ENCODE measurements at regions not wholly inside any gene's neighbourhood (a gene's known extent, or its start where the extent isn't known, plus 50 kb on each side); places are given as distances from the start of the nearest gene placed in this dataset.
A peak's percentile ranks its signal among the peaks of the same experiment; 100 is the strongest.

DNA sequence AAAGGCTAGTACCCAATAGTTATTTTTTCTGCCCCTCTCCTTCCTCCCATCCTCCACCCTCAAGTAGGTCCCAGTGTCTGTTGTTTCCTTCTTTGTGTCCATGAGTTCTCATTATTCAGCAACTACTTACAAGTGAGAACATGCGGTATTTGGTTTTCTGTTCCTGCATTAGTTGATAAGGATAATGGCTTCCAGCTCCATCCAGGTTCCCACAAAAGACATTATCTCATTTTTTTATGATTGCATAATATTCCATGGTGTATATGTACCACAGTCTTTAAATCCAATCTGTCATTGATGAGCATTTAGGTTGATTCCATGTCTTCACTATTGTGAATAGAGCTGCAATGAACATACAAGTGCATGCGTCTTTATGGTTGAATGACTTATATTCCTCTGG, 128.3 kb upstream of the ANKRD55 start:
- no peak for TF ChIP-seq POLR2A (IDR thresholded peaks at IDR 0.05)
- TF ChIP-seq, protein P1, sequence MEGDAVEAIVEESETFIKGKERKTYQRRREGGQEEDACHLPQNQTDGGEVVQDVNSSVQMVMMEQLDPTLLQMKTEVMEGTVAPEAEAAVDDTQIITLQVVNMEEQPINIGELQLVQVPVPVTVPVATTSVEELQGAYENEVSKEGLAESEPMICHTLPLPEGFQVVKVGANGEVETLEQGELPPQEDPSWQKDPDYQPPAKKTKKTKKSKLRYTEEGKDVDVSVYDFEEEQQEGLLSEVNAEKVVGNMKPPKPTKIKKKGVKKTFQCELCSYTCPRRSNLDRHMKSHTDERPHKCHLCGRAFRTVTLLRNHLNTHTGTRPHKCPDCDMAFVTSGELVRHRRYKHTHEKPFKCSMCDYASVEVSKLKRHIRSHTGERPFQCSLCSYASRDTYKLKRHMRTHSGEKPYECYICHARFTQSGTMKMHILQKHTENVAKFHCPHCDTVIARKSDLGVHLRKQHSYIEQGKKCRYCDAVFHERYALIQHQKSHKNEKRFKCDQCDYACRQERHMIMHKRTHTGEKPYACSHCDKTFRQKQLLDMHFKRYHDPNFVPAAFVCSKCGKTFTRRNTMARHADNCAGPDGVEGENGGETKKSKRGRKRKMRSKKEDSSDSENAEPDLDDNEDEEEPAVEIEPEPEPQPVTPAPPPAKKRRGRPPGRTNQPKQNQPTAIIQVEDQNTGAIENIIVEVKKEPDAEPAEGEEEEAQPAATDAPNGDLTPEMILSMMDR (IDR thresholded peaks at IDR 0.05) = no peak
- Histone ChIP-seq H3K9me3 (no peaks in the 10 kb centered on the region), H3K27ac (no peak overlapping the region), H3K27me3 (no peaks in the 10 kb centered on the region), H3K4me1 (peaks cover 0 to 7% of the 10 kb centered on the region in 2 donors), H3K4me3 (no peak overlapping the region), H3K36me3 (no peaks in the 10 kb centered on the region)
- DNase-seq = no peak
- intact Hi-C loops (cut with DNase I; ENCODE audit: low total_unique reads) = no loop called here

DNA sequence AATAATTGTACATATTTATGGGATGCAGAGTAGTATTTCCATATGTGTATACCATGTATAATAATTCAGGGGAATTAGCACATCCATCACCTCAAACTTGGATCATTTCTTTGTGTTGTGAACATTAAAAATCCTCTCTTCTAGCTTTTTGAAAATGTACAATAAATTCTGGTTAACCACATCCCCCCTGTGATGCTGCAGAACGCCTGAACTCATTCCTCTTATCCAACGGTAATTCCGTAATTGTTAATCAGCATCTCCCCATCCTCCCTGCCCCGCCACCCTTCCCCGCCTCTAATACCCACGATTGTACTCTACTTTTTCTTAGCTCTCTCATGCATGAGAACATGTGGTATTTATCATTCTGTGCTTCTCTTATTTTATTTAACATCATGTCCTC, 127.7 kb upstream of the ANKRD55 start:
- Histone ChIP-seq H3K4me1 (peaks cover 0 to 7% of the 10 kb centered on the region in 2 donors), H3K27ac (no peak overlapping the region), H3K9me3 (no peaks in the 10 kb centered on the region), H3K4me3 (no peak overlapping the region), H3K36me3 (no peaks in the 10 kb centered on the region), H3K27me3 (no peaks in the 10 kb centered on the region)
- TF ChIP-seq, protein P1 (IDR thresholded peaks at IDR 0.05) = no peak
- TF ChIP-seq POLR2A (IDR thresholded peaks at IDR 0.05) = no peak
- intact Hi-C loops (cut with DNase I; ENCODE audit: low total_unique reads) = no loop called here
- DNase-seq = no peak

DNA sequence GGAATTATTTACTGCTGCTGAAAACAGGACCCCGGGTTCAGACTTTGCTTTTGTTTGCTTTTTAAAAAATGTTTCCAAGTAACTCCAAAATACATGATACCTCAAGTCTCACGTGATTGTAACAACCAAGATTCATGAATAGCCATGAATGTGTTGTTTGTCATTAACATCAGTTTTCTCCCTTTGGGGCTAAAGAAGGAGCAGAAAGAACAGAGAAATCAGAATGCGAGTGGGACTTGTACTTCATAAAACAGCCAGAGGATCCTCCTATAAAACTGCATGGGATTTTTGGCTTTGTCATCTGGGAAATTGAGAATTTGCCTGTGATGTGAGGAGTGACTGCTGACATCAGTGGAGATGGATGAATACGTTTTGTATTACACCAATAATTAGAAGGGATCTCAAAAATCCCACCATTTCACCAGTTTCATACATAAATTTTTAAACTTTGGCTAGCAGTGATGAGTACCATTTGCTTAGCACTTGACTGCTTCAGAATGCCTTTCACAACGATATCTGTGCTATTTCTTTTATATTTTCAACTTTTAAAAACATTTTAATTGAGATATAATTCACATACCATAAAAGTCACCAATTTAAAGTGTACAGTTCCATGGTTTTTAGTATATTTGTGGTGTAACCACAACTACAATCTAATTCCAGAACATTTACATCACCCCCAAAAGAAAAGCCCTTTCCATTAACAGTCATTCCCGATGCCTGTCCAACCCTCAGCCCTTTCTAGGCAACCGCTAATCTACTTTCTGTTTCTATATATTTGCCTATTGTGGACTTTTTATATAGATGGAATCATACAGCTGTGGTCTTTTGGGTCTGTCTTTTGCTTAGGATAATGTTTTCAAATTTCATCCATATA, 126.9 kb upstream of the ANKRD55 start:
- Histone ChIP-seq H3K36me3 (no peaks in the 10 kb centered on the region), H3K27me3 (no peaks in the 10 kb centered on the region), H3K4me1 (peaks cover 0 to 7% of the 10 kb centered on the region in 2 donors), H3K9me3 (no peaks in the 10 kb centered on the region), H3K27ac (peak overlapping the region; percentile 51 to 70), H3K4me3 (no peak overlapping the region)
- no peak for TF ChIP-seq POLR2A (IDR thresholded peaks at IDR 0.05)
- TF ChIP-seq, protein P1 (IDR thresholded peaks at IDR 0.05) = no peak
- no peak for DNase-seq
- intact Hi-C loops (cut with DNase I; ENCODE audit: low total_unique reads) = no loop called here

DNA sequence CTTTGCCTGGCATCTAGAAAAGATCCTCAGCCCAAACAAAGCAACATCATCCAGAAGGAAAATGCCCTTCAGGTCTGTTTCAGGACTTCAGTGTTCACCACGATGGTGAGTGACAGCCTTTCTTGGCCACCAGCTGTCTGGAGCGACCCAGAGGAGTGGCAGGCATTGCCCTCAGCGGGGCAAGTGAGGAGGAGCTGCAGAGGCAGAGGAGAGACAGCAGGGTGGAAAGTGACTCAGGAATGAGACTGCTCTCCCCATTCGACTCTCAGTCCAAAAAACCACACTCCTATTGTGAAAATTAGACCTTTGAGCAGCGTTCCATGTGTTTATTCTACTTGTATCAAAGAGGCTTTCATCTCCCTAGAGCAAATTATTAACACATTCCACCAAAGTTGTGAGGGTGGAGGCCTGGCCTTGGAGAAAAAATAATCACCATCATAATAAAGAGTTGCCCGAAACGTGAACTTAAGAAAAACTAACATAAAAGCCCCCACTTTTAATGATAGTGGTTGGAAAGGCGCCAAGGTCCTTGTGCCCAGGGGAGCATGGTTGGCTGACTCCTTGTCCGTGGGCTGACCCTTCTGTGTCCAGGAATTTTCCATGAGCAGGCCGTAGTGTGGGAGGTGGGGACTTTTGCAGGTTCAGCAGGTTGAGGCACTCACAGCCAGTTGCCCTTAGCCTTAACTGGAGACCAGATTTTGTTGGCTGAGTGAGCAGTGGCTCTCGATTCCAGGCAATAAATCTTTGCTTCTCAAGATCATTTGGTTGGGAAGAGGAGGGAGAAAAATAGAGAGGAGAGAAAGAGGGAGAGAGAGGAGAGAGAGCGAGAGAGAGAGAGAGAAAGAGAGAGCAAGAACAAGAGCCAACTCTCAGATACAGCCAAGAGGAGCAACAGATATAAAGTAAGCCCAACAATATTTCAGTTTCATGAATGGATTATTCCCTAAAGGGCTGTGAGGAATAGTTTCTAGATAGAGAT, 125.9 kb upstream of the ANKRD55 start:
- intact Hi-C loops (cut with DNase I; ENCODE audit: low total_unique reads) = no loop called here
- H3K9me3 ChIP-seq = no peaks in the 10 kb centered on the region
- peak; percentile 64 to 67 for DNase-seq
- H3K27ac ChIP-seq = peak overlapping the region; percentile 51 to 70
- TF ChIP-seq, protein P1 (IDR thresholded peaks at IDR 0.05) = no peak
- TF ChIP-seq POLR2A (IDR thresholded peaks at IDR 0.05) = no peak
- peaks cover 0 to 7% of the 10 kb centered on the region in 2 donors for H3K4me1 ChIP-seq
- no peaks in the 10 kb centered on the region for H3K27me3 ChIP-seq
- no peak overlapping the region for H3K4me3 ChIP-seq
- H3K36me3 ChIP-seq = no peaks in the 10 kb centered on the region

Data from uterus (tissue), 3 donors.